ENCODE measurements at regions not wholly inside any gene's neighbourhood (a gene's known extent, or its start where the extent isn't known, plus 50 kb on each side); places are given as distances from the start of the nearest gene placed in this dataset.

DNA sequence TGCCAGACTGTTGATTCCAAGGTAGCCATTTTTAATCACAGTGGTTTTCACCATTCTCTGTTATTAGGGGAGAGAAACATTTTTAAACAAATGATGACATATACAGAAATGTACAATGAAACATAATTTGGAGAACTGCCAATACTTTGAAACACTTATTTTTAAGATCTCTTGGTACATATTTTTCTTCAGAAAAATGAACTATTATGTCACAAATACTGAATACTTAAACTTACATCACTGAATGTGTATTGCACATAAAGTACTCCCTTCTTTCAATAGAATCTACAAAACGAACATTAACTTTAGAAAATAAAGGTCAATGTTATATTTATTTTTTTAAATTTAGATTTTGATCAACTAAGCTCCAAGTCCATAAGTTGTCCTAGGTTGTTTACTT, 71.7 kb upstream of the CPNE8 start:
- no peak for DNase-seq (ENCODE audit: low read depth in 2 of 2)

GRCh38 chr12:38969706-38970105, 64.3 kb upstream of the CPNE8 start:
- DNase-seq (ENCODE audit: low read depth in 2 of 2), result no peak

GRCh38 chr12:38961683-38962082, 56.3 kb upstream of the CPNE8 start:
- DNase-seq (ENCODE audit: low read depth in 2 of 2), result no peak

DNA sequence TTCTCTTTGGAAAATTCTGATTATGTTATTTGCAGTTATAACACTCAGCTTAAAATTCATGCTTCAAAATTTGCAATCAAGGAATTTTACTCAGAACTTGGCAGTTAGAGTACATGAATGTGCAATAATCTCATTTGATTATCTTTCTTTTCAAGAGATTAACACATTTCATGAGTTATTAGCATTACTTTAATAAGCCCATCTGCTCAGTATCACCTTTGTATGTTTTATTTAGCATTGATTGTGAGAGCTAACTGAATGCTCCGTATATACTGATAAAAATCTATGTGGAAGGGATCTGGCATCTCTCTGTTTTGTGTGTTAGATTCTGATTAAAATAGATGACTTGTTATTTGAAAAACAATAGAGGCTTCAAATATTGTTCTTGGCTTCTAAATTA, 55.6 kb upstream of the CPNE8 start:
- DNase-seq (ENCODE audit: low read depth in 2 of 2), result no peak

- no peak for DNase-seq (ENCODE audit: low read depth in 2 of 2)
Observed at GRCh38 chr12:38956337-38956736, 50.9 kb upstream of the CPNE8 start.
